ENCODE measurements at regions not wholly inside any gene's neighbourhood (a gene's known extent, or its start where the extent isn't known, plus 50 kb on each side); places are given as distances from the start of the nearest gene placed in this dataset.

DNA sequence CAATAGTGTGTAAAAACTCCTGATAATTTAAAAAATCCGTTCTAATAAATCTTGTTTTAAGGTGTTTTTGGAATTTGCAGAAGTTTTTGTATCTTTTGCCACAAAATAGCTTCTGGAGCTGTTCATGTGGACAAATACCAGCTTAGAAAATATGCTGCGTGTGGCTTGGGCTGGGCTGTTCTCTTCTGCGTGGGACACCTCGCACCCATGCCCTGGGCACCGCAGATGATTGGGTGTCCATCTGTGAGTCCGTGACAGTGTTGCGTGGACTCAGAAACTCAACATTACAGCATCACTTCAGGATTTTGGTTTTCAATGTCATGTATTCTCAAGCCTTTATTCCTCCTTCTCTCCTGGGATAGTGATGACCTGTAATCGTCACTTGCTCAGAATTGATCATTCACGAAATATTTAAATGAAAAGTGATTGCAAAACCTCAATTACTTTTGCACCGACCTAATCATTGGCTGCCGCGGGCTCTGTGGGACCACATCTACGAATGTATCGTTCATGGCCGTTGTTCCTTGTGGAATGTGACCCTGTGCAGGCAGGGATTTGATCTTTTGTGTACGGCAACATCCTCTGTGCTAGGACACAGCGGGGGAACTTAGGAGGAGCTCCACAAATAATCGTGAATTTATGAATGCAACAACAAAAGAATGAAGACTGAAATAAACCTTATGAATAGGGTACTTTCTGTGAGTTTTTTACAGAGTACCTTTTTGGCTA, 210.3 kb upstream of the FOXF1 start:
- no peak for DNase-seq

DNA sequence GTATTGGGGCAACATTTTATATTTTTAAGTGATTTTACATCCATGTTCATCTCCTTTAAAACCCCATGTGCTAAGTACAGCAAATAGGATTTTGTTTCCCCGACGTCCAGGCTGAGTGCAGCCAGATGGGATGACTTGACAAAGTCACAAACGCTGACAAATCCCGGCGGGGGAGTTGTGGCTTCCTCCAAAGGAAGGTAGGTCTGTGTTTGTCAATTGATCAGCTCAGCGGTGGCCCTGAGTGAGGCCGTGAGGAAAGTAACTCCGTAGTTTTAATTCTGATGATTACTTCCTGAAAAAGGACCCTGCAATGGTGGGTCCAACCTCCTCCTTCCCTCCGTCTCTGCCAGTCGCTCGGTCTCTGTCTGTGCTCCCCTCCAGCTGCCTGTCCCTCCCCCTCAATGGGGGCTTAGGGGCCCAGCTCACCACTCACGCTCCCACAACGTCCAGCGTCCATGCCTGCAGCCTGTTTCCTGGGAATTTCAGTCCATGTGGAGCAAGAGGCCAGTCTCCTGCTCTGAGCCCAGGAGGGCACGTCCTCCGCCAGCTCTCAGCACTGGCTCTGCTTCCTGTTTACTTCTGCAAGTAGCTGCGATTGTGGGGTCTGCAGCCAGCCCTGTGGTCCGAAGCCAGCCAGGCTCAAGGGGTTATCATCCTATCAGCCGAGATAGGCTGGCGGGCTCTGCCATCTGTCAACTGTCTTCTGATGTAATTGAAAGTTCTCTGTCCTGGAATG, 209.4 kb upstream of the FOXF1 start:
- DNase-seq: no peak

GRCh38 chr16:86302421-86303109, 207.8 kb upstream of the FOXF1 start:
- no peak for DNase-seq

DNA sequence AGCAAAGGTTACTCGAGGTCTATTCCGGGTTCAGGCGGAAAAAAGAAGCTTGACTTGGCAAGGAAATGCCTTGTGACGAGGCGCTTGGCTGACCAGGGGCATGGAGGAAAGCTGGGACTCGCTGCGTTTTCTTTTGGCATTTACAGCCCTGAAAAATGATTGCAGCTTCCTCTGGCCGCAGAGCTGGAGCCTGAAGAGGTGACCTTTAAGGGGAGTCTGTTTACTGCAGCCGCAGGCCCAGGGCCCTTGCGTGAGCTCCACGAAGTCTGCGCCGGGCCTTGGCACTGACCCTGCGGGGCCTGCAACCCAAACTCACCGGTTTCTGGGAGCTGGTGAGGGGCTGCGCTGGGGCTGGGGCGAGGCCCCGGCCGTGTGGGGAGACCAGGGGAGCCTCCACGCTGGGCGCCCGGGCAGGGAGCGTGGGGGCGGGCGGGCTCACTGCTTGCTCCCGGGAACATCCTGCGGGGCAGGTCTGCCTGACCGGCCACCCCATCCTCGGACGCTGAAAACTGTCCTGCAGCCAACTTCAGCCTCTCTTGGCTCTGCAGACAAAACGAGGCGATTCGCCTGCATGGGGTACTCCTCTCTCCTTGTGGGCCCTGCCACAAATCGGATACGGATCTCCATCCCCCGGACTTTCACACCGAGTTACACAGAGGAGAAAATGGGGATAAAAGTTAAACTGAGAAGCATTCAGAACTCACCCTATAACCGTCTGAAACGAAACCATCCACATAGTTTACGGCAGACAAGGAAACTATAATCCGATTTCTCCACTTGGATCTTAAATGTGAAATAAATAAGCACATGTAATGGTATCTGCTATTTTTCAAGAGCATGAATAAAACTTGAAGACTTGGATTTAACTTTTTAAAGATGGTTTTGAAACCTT, 206.3 kb upstream of the FOXF1 start:
- DNase-seq: no peak

GRCh38 chr16:86304868-86305267, 205.5 kb upstream of the FOXF1 start:
- no peak for DNase-seq

DNA sequence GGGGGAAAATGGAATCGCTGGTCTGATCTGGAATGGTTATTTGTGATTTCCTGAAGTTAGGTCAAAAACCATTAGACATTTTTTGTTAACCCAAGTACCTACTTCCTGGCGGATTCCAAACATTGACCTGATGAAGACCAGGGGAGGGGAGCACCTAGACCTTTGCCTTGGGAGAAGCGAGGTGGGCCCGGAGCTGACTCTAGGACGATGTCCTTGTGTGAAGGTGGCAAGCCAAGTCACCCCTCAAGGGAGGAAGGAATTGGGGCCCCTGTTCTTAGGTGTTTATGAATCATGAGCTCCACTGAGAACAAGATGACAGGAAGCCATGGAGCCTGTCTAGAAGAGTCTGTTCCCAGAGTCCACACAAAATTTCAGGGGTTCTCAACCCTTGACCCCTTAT, 204.9 kb upstream of the FOXF1 start:
- DNase-seq: no peak

DNA sequence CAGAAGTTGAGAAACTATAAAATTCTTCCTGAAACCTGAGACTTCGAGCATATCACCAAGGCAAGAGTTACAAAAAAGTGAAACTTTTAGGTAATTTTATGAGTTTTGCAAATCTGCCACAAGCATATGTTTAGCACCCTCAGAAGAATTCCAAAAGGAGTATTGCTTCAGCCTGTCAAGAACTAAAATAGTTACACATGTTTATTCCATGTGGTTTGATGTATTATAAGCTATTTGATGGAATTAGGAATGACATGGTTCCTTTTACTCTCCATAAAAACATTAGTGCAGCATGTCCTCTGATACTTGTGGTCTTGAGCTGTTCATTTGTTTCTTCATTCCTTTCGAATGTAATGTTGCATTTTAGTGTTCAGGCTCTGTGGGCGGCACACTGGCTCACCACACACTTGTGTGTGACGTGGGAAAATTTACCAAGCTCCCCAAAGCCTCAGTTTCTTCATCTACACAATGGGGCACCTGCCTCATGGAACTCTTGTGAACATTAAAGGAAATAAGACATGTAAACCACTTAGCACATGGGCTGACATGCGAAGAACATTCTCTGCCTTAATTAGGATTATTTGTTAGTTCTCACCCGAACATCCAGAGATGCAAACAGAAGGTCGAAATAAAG, 204.2 kb upstream of the FOXF1 start:
- DNase-seq: no peak

GRCh38 chr16:86306811-86307513, 203.4 kb upstream of the FOXF1 start:
- no peak for DNase-seq

DNA sequence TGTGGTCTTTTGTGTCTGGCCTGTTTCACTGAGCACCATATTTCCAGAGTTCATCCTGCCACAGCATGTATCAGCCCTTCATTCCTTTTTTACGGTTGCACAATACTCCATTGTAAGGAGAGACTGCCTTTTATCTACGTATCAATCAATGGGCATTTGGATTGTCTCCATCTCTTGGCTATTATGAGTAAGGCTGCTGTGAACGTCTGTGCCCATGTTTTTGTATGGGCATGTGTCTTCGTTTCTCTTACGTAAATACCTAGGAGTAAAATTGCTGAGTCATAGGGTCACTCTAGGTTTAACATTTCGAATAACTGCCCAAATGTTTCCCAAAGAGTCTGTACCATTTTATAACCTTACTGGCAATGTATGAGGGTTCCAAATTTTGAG, 202.8 kb upstream of the FOXF1 start:
- DNase-seq: no peak

DNA sequence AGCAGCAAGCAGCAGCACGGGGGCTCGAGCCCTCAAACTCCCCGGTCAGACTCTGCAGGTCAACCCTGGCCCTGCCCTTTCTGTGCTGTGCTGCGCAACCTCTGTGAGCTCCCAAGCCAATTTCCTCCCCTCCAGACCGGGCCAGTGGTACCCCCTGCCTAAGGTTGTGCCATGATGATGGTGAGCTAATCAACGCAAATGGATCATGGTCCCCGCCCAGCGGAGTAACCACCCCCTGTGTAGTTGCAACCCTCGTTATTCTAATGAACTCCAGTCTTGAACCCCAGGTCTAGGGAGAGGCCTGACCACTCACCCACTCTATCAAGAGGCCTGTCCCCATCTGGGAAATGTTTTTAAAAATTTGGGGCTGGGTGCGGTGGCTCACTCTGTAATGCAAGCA, 201.8 kb upstream of the FOXF1 start:
- no peak for DNase-seq

DNA sequence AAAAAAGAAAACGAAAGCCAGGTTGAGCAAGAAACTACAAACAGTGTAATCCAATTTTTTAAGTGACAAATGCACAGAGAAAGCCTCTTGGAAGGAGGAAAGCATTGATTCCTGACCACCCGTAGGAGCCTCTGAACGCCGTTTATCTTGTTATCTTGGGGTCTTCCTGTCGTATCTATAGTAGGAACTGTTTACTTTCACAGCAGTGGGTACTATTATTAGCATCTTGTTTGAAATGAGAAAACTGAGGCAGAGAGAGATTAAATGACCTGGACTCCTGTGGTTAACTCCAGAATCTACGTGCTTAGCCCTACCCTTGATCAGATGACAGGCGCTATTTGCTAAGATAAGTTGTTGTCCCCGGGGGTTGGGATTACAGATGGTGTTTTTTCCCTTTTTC, 196.7 kb upstream of the FOXF1 start:
- no peak for DNase-seq

DNA sequence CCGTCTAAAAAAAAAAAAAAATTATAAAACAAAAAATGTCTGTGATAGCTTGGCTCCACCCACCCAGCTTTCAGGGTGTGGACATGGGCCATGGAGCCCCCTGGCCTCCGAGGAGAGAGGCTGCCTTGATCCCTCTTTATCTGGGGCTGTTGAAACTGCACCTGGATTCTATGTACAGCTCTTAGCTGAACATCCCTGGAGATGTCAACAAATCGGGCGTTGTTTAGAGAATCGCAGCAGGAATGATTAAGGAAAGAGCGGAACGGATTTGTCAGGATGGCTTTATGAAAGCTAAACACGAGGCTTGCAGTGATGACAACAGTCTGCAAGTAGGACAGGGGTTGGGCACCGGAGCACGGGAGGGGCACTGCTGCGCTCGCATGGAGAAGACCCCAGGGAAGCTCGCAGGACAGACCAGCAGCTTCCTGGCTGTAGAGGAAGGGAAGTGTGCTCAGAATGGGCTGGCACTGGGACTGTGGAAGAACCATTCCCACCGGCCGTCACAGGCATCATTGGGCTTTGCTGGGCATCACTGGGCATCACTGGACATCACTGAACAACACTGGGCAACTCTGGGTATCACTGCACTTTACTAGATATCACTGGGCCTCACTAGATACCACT, 195.8 kb upstream of the FOXF1 start:
- no peak for DNase-seq

- DNase-seq: no peak
These were observed 193.1 kb upstream of the FOXF1 start for GRCh38 chr16:86316967-86317812.

DNA sequence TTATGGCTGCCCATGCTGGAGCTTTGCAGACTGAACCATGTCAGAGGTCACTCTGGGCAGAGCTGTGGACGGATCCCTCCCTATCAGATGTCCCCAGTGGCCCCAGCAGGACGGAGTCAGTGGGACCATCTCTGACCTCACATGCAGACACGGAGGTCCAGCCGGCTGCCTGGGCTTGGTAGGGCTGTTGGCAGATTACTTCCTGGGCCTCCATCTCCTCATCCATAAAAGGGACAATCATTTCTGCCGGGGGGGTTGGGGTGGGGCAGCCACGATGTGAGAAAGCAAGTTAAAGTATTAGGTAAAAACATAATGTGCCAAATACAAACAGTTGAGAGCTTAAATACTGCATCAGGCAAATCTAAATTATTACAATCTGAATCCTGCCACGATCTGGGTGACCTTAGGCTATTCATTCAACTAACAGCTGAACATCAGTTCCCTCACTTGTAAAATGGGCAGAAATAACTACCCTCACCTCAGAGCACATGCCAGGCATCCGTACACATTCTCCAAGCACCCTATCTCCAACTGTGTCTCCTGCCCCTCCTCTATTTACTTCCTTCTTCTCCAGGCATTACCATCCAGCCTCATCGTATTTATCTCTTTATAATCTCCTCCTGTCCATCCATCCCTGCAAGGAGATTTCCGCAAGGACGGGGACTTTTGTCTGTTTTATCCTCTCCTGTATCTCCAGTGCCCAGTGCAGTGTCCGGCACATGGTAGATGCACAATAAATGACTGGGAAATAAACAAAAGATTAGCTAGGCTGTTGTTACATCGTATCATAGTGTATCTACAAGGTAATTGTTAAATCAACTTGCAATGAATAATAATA, 192.3 kb upstream of the FOXF1 start:
- no peak for DNase-seq

DNA sequence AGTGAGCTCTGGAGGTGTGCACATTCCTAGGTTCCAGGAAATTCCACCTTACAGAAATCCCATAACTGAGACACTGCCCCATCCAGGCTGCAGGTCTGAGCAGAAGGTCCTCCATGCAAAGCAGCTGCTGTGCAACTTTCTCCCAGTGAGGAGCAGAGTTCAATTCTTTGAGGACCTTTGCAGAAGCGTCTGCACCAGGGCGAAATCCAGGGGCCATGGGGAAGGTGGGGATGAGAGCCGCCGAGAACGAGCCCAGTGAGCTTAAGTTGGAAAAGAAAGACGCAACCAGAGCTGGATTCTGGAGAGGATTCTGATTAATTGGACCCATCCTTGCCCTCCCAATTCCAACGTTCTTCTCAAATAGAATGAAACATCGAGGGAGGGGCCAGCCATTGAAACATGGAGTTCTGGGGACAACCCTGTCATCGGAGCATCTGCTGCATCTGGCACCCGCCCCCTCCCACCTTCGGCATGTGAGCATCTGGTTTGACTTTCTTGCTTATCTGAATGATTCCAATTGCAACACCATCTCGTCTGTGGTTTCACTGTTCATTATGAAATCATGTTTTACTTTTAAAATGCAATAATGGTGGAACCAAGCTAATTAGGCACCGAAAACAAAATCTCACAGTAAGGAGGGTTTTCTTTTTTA, 190.6 kb upstream of the FOXF1 start:
- DNase-seq: no peak

DNA sequence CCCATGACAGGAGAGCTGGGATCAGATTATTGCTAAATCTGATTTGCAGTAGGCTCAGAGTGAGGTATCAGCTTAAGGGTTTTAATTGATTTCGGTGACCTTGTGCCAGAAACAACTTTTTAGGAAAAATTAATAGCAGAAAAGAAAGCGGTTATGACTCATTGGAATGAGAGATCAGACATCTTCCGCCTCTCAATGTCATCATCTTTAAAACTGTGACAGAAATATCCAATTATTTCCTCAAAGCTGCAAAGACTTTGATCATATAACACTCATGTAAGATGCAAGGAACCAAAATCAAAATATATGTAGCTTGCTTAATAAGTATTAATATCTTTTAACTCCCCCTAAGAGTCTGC, 190.1 kb upstream of the FOXF1 start:
- DNase-seq: no peak

DNA sequence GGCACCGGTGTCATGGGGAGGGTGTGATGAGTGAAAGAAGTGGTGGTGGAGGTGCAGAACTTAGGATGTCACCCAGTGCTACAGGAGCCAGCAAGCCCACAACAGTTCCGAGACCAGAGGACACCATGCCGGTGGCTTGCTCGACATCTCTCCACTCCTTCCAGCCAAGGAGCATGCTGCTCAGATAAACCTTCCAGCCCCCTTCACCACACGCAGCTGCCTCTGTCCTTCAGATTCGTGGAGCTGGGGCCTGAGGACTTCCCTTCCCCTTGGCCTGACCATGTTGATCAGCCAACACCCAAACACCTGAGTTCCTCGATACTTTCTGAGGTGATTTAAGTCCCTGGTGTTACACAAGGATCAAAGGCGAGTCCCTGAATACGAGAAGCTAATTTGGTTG, 188.8 kb upstream of the FOXF1 start:
- no peak for DNase-seq

GRCh38 chr16:86322283-86322682, 188.0 kb upstream of the FOXF1 start:
- no peak for DNase-seq
